Glutamatergic neuron (in vitro differentiated cells): ENCODE measurements at regions not wholly inside any gene's neighbourhood (a gene's known extent, or its start where the extent isn't known, plus 50 kb on each side); places are given as distances from the start of the nearest gene placed in this dataset.
A peak's percentile ranks its signal among the peaks of the same experiment; 100 is the strongest.

Experiments
- DNase-seq: peaks from one replicate; pipeline ENCODE4 v3.0.0; 2022
- H3K27ac Mint-ChIP-seq: one replicate; pipeline ENCODE4 v1.8.0; 2020; ENCODE audit warnings: mild to moderate bottlenecking, mixed read lengths, inconsistent platforms; ENCODE audit not compliant: unreplicated experiment
- H3K27me3 Mint-ChIP-seq: one replicate; pipeline ENCODE4 v1.8.0; 2020; ENCODE audit warnings: mild to moderate bottlenecking, moderate library complexity, mixed read lengths, inconsistent platforms; ENCODE audit not compliant: unreplicated experiment
- H3K36me3 Mint-ChIP-seq: one replicate; pipeline ENCODE4 v1.8.0; 2020; ENCODE audit warnings: mild to moderate bottlenecking, mixed read lengths, inconsistent platforms; ENCODE audit not compliant: unreplicated experiment
- H3K4me1 Mint-ChIP-seq: one replicate; pipeline ENCODE4 v1.8.0; 2020; ENCODE audit warnings: mild to moderate bottlenecking, low read depth, mixed read lengths, inconsistent platforms; ENCODE audit not compliant: unreplicated experiment
- H3K4me3 Mint-ChIP-seq: one replicate; pipeline ENCODE4 v1.8.0; 2020; ENCODE audit warnings: mild to moderate bottlenecking, mixed read lengths, inconsistent platforms; ENCODE audit not compliant: unreplicated experiment
- H3K9me3 Mint-ChIP-seq: one replicate; pipeline ENCODE4 v1.8.0; 2020; ENCODE audit warnings: mild to moderate bottlenecking, moderate library complexity, mixed read lengths, inconsistent platforms; ENCODE audit not compliant: unreplicated experiment
- TF ChIP-seq, protein P1 (sequence below): fragments of 200-600 bp; sonication (generic); IDR thresholded peaks from one replicate; pipeline ENCODE4 v1.5.0; 2021; ENCODE audit not compliant: partially characterized antibody, unreplicated experiment

DNA sequence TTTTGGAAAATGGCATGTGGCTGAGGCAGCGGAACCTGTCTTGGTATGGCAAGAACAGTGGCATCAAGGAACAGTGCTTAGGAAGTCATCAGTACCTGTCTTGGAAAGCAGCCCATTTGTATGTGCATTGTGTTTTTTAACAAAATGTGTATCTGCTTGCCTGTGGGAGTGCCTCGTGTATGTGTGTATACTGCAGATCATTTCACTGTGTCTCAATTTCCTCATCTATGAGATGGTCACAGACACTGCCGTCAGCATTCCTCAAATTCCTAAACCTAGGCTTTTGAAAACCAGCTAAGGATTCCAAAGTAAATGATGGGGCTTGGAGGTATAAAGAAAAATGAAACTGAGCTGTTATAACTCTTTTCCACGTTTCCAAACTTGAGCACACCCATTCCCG is 441.3 kb downstream of the RND3 start:
- no peak for DNase-seq
- Mint-ChIP-seq H3K27ac (peak overlapping the region; percentile 89), H3K9me3 (peaks cover 2% of the 10 kb centered on the region), H3K4me1 (peaks cover 32% of the 10 kb centered on the region), H3K27me3 (no peaks in the 10 kb centered on the region), H3K4me3 (peak overlapping the region; percentile 75), H3K36me3 (no peaks in the 10 kb centered on the region)
- TF ChIP-seq, protein P1, sequence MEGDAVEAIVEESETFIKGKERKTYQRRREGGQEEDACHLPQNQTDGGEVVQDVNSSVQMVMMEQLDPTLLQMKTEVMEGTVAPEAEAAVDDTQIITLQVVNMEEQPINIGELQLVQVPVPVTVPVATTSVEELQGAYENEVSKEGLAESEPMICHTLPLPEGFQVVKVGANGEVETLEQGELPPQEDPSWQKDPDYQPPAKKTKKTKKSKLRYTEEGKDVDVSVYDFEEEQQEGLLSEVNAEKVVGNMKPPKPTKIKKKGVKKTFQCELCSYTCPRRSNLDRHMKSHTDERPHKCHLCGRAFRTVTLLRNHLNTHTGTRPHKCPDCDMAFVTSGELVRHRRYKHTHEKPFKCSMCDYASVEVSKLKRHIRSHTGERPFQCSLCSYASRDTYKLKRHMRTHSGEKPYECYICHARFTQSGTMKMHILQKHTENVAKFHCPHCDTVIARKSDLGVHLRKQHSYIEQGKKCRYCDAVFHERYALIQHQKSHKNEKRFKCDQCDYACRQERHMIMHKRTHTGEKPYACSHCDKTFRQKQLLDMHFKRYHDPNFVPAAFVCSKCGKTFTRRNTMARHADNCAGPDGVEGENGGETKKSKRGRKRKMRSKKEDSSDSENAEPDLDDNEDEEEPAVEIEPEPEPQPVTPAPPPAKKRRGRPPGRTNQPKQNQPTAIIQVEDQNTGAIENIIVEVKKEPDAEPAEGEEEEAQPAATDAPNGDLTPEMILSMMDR = no peak

DNA sequence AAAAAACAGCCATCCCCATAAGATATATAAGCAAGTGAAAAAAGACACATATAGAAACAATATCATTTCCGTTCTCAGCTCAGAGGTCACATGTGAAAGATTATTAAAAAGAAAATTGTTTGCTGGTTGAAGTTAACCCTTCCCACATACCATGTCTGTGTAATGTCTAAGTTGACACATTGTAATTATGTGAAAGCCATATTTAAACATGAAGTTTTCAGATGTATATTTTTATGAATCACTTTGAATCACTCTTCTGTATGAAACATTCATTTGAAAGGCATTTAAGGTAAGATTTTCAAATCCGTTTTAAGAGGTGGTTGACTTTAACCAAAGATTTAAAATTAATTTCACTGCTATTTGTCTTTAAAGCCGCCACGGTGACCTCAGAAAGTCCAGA is 441.9 kb downstream of the RND3 start:
- no peak overlapping the region for H3K27ac Mint-ChIP-seq
- TF ChIP-seq, protein P1 = no peak
- no peak overlapping the region for H3K4me3 Mint-ChIP-seq

DNA sequence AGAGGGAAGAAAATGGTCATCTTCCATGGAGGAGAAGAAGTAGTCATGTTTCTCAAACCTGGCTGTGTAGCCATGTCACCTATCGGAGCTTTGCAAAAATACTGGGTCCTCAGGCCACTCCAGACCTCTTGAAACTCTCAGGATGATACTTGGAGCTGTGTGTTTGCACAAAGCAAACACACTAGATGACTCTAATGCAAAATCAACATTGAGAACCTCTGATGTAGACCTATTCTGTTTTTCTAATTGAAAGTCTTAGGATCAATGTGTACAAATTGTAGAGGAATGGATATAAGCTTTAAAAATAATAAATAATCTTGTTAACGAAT is 444.3 kb downstream of the RND3 start:
- H3K9me3 Mint-ChIP-seq = peaks cover 2% of the 10 kb centered on the region
- H3K36me3 Mint-ChIP-seq = no peaks in the 10 kb centered on the region
- TF ChIP-seq, protein P1 = no peak
- no peaks in the 10 kb centered on the region for H3K27me3 Mint-ChIP-seq
- H3K4me1 Mint-ChIP-seq = peaks cover 20% of the 10 kb centered on the region
- DNase-seq = no peak
- no peak overlapping the region for H3K4me3 Mint-ChIP-seq
- no peak overlapping the region for H3K27ac Mint-ChIP-seq

More for the DNA sequence above, 441.9 kb downstream of the RND3 start:
- H3K27me3 Mint-ChIP-seq = no peaks in the 10 kb centered on the region
- DNase-seq = no peak
- peaks cover 2% of the 10 kb centered on the region for H3K9me3 Mint-ChIP-seq
- no peaks in the 10 kb centered on the region for H3K36me3 Mint-ChIP-seq
- peaks cover 32% of the 10 kb centered on the region for H3K4me1 Mint-ChIP-seq

DNA sequence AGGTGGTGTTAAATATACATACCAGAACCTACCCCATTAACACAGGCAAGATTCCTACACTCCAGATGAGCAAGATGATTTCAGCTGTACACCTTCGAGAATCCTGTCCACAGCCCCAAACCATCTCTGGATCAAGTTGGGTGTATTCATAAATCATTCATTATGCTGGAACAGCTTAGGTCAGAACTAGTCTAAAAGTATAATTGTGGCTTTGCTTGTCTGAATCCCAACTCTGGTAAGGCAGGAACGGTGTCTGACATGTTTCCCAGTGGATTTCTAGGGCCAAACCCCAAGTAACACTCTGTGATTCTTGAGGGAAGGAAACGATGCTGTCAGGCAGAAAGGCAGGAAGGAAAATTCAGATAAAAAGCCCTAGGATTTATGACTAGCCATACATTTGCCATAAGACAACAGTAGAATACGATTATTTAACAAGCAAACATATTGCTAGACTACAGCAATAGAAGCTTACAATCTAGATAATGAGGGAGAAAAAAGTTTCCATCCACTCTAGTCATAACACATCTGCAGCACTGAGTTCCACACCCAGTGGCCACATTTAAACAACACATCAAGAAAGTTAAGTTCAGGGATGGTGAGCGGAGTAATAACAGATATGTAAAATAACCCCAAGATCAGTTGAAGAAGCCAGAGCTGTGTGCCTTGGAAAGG is 444.8 kb downstream of the RND3 start:
- H3K4me3 Mint-ChIP-seq = no peak overlapping the region

More for the DNA sequence above, 444.8 kb downstream of the RND3 start:
- Mint-ChIP-seq H3K4me1 (peaks cover 15% of the 10 kb centered on the region), H3K27me3 (no peaks in the 10 kb centered on the region), H3K27ac (no peak overlapping the region), H3K9me3 (peaks cover 2% of the 10 kb centered on the region), H3K36me3 (no peaks in the 10 kb centered on the region)
- TF ChIP-seq, protein P1 = no peak
- DNase-seq = no peak
